ENCODE measurements at regions not wholly inside any gene's neighbourhood (a gene's known extent, or its start where the extent isn't known, plus 50 kb on each side); places are given as distances from the start of the nearest gene placed in this dataset.

DNA sequence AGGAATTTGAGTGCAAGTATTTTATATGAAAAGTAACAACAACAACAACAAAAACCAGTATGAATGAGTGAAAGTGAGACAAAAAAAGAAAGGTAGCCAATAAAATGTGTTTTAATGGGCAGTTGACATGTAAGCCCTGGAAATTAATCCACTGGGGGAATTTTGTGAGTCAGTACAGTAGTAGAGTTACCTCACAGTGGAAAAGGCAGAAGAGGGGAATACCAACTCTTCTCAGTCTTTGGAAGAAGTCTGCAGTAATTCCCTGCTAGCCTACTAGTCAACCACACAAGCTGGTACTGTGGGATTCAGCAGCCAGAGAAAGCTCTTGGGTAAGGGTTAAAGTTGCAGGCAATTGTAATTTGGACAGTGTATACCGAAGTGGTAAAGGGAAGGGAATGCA lies 76.3 kb upstream of the IL15 start:
- Histone ChIP-seq H3K36me3 (ENCODE audit: control insufficient read depth in 2 of 2, extremely low read depth in 1 of 2, insufficient read depth in 2 of 2, low read length in 2 of 2) (no peaks in the 10 kb centered on the region), H3K9ac (replicated peaks; ENCODE audit: extremely low read depth, insufficient read depth, low read length) (no peak overlapping the region), H4K20me1 (replicated peaks; ENCODE audit: control insufficient read depth, extremely low read depth, insufficient read depth, low read length) (no peaks in the 10 kb centered on the region), H3K4me3 (replicated peaks in 1 of 3; ENCODE audit: insufficient read depth in 1 of 3, low read depth in 1 of 3, low read length in 3 of 3) (no peak overlapping the region), H2AFZ (ENCODE audit: low read depth, low read length) (no peak overlapping the region), H3K4me1 (ENCODE audit: control insufficient read depth, extremely low read depth, insufficient read depth, low read length) (no peaks in the 10 kb centered on the region), H3K9me3 (replicated peaks; ENCODE audit: control insufficient read depth, insufficient read depth, low read length) (no peaks in the 10 kb centered on the region), H3K79me2 (ENCODE audit: control insufficient read depth, insufficient read depth, low read length) (no peaks in the 10 kb centered on the region), H3K27ac (ENCODE audit: insufficient read depth, low read depth, low read length) (no peak overlapping the region), H3K27me3 (ENCODE audit: control insufficient read depth in 2 of 2, insufficient read depth in 2 of 2, low read length in 2 of 2) (no peaks in the 10 kb centered on the region), H3K9me1 (replicated peaks; ENCODE audit: control insufficient read depth, extremely low read depth, insufficient read depth, low read length) (peaks cover 2% of the 10 kb centered on the region), H3K4me2 (ENCODE audit: insufficient read depth, low read length) (no peak overlapping the region)
- CTCF ChIA-PET: interaction anchor here (0.9 to 1.2 kb wide), 3 partner anchors 10 to 23 kb away, joined by 3 to 4 read pairs (median 3); no protein-coding TSS in a partner anchor
- DNase-seq (ENCODE audit: low read depth, low spot score) (no peak), FAIRE-seq (no peak)
- no TSS peak for BruUV-seq (replicated peaks)
- dilution Hi-C loops (cut with MboI; ENCODE audit: extremely low pct_ligation_motif_present, low sequenced_read_pairs) (no loop called here), intact Hi-C loops (cut with micrococcal nuclease) (no loop called here)
- TF ChIP-seq MYC (IDR thresholded peaks at IDR 0.05; ENCODE audit: low read depth, low read length) (no peak), GATA2 (IDR thresholded peaks at IDR 0.05; ENCODE audit: insufficient read depth, insufficient read length, low read depth, low read length) (no peak), POLR2AphosphoS5 (IDR thresholded peaks at IDR 0.05; ENCODE audit: insufficient read depth, low read depth, low read length) (no peak), EZH2 (IDR thresholded peaks at IDR 0.05; ENCODE audit: borderline replicate concordance, low read depth, low read length, severe bottlenecking) (no peak), FOS (IDR thresholded peaks at IDR 0.05; ENCODE audit: borderline replicate concordance, insufficient read depth, low read length) (no peak), JUN (IDR thresholded peaks at IDR 0.05; ENCODE audit: borderline replicate concordance, insufficient read depth, insufficient read length, low read depth) (no peak), POLR2A (IDR thresholded peaks at IDR 0.05; ENCODE audit: low read depth, low read length) (no peak)
- TF ChIP-seq, protein P1, sequence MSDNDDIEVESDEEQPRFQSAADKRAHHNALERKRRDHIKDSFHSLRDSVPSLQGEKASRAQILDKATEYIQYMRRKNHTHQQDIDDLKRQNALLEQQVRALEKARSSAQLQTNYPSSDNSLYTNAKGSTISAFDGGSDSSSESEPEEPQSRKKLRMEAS (IDR thresholded peaks at IDR 0.05; ENCODE audit: insufficient read depth, insufficient read length): no peak
- TF ChIP-seq, protein P2, sequence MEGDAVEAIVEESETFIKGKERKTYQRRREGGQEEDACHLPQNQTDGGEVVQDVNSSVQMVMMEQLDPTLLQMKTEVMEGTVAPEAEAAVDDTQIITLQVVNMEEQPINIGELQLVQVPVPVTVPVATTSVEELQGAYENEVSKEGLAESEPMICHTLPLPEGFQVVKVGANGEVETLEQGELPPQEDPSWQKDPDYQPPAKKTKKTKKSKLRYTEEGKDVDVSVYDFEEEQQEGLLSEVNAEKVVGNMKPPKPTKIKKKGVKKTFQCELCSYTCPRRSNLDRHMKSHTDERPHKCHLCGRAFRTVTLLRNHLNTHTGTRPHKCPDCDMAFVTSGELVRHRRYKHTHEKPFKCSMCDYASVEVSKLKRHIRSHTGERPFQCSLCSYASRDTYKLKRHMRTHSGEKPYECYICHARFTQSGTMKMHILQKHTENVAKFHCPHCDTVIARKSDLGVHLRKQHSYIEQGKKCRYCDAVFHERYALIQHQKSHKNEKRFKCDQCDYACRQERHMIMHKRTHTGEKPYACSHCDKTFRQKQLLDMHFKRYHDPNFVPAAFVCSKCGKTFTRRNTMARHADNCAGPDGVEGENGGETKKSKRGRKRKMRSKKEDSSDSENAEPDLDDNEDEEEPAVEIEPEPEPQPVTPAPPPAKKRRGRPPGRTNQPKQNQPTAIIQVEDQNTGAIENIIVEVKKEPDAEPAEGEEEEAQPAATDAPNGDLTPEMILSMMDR (IDR thresholded peaks at IDR 0.05; ENCODE audit: extremely low read depth in 1 of 2, insufficient read depth in 1 of 2, low read depth in 1 of 2, low read length in 2 of 2): no peak
- POLR2A ChIA-PET: no interaction called here
